Type B pancreatic cell (in vitro differentiated cells): ENCODE measurements at regions not wholly inside any gene's neighbourhood (a gene's known extent, or its start where the extent isn't known, plus 50 kb on each side); places are given as distances from the start of the nearest gene placed in this dataset.

Experiments
- DNase-seq: peaks from one replicate; pipeline ENCODE4 v3.0.0; 2021; ENCODE audit warnings: mixed read lengths; ENCODE audit not compliant: unreplicated experiment; ENCODE audit errors: extremely low spot score
- H3K27ac Mint-ChIP-seq: 2 replicates; pipeline ENCODE4 v1.8.0; 2021; ENCODE audit warnings: mild to moderate bottlenecking, mixed read lengths
- H3K27me3 Mint-ChIP-seq: 2 replicates; pipeline ENCODE4 v1.8.0; 2021; ENCODE audit warnings: mixed read lengths
- H3K36me3 Mint-ChIP-seq: 2 replicates; pipeline ENCODE4 v1.8.0; 2021; ENCODE audit warnings: mixed read lengths
- H3K4me1 Mint-ChIP-seq: one replicate; pipeline ENCODE4 v1.8.0; 2021; ENCODE audit warnings: mixed read lengths; ENCODE audit not compliant: unreplicated experiment
- H3K4me3 Mint-ChIP-seq: 2 replicates; pipeline ENCODE4 v1.8.0; 2021; ENCODE audit warnings: mild to moderate bottlenecking, mixed read lengths
- H3K9me3 Mint-ChIP-seq: 2 replicates; pipeline ENCODE4 v1.8.0; 2021; ENCODE audit warnings: mixed read lengths
- CTCF ChIP-seq: fragments of 200-600 bp; sonication (generic); conservative IDR thresholded peaks from 2 replicates; pipeline ENCODE4 v1.5.0; 2021; ENCODE audit warnings: antibody characterized with exemption, mild to moderate bottlenecking

GRCh38 chr9:81237565-81238231 lies 451.6 kb downstream of the TLE1 start:
- peaks cover 8% of the 10 kb centered on the region for H3K9me3 Mint-ChIP-seq
- no peaks in the 10 kb centered on the region for H3K4me1 Mint-ChIP-seq
- no peak for DNase-seq
- no peaks in the 10 kb centered on the region for H3K27me3 Mint-ChIP-seq
- H3K27ac Mint-ChIP-seq = no peak overlapping the region
- no peak for TF ChIP-seq CTCF
- H3K4me3 Mint-ChIP-seq = no peak overlapping the region
- H3K36me3 Mint-ChIP-seq = no peaks in the 10 kb centered on the region

DNA sequence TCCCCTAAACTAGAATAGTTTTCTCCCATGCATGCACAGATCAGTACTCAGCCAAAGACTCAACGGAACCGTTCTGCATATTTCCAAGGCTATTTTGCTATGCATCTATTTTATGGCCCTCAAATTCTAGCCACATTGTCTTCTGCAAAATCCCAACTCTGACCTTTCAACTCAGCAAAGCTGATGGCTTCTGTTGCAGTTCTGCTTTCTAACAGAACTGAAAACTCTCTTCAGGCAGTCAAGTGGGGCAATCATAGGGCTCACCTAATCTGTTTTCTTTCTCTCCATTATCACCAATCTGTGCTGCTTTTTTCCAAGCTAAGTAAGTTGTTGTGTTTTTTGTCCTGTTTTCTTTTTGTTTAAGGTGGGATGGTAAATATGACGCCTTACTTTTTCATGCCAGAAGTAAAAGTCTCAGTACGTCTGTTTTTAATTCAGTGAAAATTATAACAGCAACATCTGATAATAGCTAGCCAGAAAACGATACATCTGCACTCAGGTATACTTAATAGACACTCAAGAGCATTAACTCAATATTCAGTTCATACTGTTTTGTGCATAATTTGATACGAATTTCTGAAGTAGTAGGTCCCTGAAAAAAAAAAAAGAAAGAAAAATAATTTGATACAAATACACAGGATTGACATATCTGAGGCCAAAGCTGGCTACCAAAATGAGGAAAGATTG lies 454.3 kb downstream of the TLE1 start:
- no peak for TF ChIP-seq CTCF
- Mint-ChIP-seq H3K4me3 (no peak overlapping the region), H3K4me1 (no peaks in the 10 kb centered on the region), H3K27me3 (no peaks in the 10 kb centered on the region), H3K27ac (no peak overlapping the region), H3K9me3 (peaks cover 6% of the 10 kb centered on the region), H3K36me3 (no peaks in the 10 kb centered on the region)
- DNase-seq = no peak

DNA sequence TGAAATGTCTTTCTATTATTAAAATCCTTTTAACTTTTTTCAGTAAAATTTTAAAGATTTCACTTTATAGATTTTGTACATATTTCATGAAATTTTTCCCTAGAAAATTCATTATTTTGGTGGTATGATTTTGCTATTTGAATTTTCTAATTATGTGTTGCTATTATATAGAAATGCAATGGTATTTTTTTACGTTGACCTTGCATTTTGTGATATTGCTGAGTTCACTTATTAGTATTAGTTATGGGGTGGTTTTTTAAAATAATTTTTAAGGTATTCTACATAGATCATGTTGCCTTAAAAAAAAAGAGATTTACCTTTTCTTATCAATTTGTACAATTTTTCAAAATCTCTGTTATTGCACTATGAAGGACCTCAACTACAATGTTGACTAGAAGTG lies 458.3 kb downstream of the TLE1 start:
- H3K4me1 Mint-ChIP-seq = no peaks in the 10 kb centered on the region
- no peaks in the 10 kb centered on the region for H3K27me3 Mint-ChIP-seq
- H3K27ac Mint-ChIP-seq = no peak overlapping the region
- H3K4me3 Mint-ChIP-seq = no peak overlapping the region
- no peak for DNase-seq
- H3K36me3 Mint-ChIP-seq = no peaks in the 10 kb centered on the region
- no peaks in the 10 kb centered on the region for H3K9me3 Mint-ChIP-seq
- TF ChIP-seq CTCF = no peak

- Mint-ChIP-seq H3K27ac (no peak overlapping the region), H3K36me3 (no peaks in the 10 kb centered on the region), H3K4me3 (no peak overlapping the region), H3K27me3 (no peaks in the 10 kb centered on the region), H3K9me3 (no peaks in the 10 kb centered on the region), H3K4me1 (peaks cover 16% of the 10 kb centered on the region)
- no peak for TF ChIP-seq CTCF
- DNase-seq = no peak
Observed at GRCh38 chr9:81227507-81228245, 461.7 kb downstream of the TLE1 start.

GRCh38 chr9:81225596-81225995 lies 463.8 kb downstream of the TLE1 start:
- no peak overlapping the region for H3K4me3 Mint-ChIP-seq

More at GRCh38 chr9:81225596-81225995, 463.8 kb downstream of the TLE1 start:
- no peak for DNase-seq
- TF ChIP-seq CTCF = no peak
- Mint-ChIP-seq H3K36me3 (no peaks in the 10 kb centered on the region), H3K4me1 (peaks cover 16% of the 10 kb centered on the region), H3K27ac (no peak overlapping the region), H3K9me3 (no peaks in the 10 kb centered on the region), H3K27me3 (no peaks in the 10 kb centered on the region)
